ENCODE measurements at regions not wholly inside any gene's neighbourhood (a gene's known extent, or its start where the extent isn't known, plus 50 kb on each side); places are given as distances from the start of the nearest gene placed in this dataset.

DNA sequence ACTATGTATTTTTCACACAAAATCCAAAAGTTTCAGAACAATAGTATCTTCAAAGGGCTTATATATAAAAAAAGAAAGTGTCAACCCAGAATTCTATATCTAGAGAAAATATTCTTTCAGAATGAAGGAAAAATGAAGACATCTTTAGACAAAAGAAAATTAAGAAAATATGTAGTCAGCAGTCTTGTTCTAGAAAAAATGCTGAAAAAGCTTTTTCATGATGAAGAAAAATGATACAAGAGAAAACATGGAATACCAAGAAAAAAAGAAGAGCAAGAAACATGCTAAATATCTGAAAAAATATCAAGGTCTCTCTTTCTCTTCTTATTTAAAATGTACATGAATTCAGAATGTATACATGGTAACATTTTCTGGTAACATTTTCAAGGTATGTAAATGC is 816.8 kb upstream of the FAT3 start:
- no peak for DNase-seq

GRCh38 chr11:91406009-91406408 is 818.6 kb upstream of the FAT3 start:
- DNase-seq: no peak

DNA sequence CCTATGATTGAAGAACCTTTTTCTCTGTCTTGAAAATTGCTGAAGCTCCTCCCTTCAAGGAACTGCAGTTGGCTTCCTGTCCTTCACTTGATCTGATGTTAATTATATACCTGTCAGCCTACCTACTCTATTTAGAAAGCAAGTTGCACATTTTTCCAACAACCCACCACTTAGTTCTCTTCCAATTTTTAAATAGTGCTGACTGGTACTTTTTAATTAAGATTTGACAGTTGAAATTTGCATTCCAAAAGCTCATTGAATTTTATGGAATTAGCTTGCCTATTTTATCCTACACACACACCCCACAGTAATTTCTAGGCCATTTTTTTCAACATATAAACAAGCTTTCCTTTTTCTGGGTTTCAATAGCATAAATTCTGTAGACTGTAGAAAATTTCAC is 820.3 kb upstream of the FAT3 start:
- no peak for DNase-seq

DNA sequence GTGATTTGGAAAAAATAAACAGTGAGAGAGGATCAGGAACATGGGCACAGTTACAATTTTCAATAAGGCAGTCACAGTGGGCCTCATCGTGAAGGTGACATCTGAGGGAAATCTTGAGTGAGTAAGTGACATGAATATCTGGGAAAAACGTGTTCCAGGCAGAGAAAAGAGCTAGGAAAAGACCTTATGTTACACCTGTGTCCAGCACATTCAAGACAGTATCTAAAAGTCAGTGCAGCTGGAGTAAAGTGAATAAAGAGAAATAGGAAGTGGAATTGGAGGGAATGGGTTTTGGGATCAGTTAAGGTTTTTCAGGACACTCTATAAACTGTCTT is 827.5 kb upstream of the FAT3 start:
- DNase-seq: no peak

DNA sequence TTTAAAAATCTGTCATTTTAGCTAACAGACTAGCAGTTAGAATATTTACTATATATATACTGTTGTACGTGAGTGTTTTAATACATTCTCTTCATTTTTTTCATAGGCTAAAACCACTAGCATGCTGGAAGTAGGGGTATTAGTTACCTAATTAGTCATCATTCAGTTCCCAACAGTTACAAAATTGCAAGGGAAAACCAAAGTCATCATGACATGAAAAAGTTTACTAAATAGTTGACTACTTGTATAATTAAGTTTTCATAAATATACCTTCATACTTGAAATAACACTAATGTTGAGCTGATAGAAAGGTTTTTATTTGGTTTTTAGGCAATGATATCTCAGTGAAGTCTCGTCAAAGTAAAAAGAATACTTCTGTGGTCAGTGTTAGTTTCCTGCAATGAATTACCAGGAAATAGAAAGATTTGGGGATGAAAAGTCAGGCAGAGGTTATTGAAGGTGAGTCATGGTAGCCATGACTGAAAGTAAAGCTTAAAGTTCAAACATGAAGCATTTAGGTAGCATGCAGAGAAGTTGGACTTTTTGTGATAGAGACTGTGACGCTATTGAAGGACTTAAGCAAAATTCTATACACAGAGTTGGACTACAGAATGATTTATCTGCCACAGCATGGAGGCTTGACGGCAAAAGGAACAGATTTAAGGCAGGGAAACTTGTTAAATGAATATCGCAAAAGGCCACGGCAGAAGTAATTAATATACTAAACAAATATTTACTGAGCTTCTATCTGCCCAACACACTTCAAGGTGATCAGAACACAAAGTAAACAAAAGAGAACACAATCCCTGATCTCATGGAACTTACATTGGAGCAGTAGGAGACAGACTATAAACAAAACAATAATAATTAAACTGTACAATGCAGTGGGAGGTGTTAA is 828.1 kb upstream of the FAT3 start:
- DNase-seq: no peak

DNA sequence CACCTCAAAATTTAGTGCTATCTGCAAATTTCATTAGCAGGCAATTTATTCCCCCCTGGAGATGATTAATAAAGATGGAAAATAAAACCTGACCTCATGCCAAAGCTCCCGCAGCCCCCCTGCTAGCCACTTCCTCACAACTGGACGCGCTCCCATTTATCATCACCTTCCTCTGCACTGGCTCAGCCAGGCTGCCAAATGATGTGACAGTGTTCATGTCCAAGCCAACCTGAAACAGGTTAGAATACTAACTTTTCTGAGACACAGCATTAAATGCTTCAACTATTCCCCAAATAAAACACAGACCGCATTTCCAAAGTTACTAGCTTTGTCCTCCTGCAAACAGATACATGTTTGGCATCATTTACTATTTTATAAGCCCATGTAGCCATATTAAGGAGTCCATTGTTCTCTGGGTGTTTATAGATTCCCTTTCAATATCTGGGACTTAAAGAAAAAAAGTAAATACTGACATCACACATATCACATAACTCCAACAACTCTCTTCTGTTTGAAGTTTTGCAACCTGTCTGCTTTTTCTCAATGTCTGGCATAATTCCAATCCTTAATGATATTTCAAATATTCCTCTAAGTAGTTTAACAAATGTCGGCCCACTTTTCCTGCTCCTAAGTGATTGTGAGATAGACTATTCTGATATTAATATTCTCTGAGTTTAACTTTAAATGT is 829.7 kb upstream of the FAT3 start:
- DNase-seq: no peak

DNA sequence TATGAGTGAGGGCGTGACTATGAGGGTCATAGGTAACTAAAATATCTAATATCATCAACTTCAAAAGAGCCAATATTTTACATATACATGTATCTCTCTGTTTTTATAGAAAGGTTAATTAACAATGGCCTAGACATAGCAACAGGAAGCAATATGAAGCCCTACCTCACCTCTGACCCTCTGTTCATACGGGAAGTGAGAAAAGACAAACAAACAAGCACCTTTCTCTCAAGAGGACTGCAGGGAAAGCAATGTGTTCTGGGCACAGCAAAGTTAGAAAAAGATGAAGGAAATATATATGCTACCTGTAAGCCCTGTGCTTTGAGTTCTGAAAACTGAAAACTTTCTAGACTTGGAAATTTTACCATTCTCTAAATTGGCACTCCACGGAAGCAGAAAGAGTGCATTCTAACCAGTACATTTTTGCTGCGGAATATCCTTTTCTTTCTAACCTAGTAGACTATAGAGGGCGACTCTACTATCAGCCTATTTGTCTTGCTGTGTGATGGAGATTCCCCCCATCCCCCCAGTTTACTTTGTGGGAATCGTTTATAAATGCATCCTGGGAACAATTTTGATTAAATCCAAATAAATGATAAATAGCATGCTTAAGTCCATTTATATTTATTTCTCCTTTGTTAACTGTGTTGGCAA is 830.4 kb upstream of the FAT3 start:
- DNase-seq: no peak

DNA sequence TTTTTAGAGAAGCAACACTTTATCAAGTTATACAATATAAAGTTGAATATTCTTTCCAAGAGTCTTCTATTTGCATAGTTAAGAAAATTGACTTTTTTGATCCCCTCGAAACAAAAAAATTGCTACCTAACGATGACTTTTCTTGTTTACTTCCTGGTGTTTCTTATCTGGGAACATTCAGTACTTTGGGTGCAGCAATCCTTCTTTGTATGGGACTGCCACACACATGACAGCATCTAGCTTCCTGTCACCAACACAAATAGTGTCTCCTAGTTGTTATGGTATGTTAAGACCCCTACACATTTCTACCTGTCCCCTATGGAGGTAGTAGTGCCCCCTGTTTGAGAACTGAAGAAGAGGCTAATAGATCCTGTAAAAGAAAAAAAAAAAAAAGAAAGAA is 841.7 kb upstream of the FAT3 start:
- DNase-seq: no peak

DNA sequence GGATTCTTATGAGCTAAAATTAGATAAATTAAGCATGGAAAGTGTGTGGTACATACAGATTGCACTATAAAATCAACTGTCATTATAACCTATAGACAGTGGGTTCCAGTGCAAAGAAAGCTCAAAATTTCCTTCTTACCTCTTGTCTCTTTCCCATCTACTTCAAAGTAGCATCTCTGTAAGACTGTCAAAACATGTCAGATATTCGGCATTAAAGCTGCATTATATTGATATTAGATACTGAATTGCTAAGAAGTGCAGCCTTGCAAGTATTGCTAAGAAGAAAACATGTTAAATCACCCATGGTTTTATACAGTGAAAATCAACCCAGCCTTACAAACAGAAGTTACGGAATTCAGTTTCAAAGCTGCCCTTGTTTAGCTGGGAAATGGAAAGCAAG is 849.8 kb upstream of the FAT3 start:
- no peak for DNase-seq

DNA sequence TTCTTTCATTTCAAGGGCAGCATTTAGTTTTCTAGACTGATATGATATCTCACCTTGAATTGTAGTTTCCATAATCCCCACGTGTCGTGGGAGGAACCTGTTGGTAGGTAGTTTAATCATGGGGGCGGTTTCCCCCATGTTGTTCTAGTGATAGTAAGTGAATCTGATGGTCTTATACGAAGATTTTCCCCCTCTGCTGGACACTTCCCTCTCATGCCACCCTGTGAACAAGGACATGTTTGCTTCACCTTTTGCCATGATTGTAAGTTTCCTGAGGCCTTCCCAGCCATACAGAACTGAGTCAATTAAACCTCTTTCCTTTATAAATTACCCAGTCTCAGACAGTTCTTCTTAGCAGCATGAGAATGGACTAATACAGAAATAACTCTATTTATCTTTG is 851.1 kb upstream of the FAT3 start:
- DNase-seq: no peak

DNA sequence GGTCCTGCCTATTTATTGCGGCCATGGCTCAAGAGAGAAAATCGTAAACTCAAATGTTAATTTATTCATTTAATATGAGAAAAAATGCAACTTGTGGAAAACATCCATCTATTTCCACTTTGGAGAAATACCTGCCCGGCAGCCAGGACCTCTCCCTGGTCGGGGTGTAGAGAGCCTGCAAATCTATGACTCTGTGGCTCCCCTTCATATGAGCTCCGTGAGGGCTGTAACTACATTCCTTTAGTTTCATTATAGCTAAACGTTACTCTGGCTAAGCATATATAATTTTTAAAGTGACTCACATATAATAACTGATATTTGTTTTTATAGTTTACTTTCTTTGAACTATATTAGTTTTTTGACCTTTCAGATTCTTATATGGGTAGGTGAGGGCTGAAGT is 857.8 kb upstream of the FAT3 start:
- DNase-seq: no peak

GRCh38 chr11:91365986-91366585 is 858.5 kb upstream of the FAT3 start:
- no peak for DNase-seq

DNA sequence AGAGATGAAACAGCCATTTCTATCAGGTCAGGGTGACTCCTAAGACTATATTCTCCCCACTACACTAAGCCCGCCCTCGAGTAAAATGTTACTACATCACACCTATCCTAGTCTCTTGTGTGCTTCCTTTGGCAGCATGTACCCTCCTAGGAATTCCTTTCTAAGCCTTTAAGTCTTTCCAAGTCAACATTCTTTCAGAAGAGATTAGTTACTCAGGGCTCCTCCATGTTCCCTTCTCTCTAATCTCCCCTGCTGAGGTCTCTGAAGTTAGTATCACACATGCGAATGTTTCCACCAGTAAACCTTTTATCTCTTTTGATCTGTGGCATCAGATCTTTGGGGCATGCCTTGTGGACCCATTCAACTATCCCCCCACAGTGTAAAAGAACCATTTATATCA is 873.7 kb upstream of the FAT3 start:
- no peak for DNase-seq

GRCh38 chr11:91326751-91327150 is 897.9 kb upstream of the FAT3 start:
- no peak for DNase-seq

DNA sequence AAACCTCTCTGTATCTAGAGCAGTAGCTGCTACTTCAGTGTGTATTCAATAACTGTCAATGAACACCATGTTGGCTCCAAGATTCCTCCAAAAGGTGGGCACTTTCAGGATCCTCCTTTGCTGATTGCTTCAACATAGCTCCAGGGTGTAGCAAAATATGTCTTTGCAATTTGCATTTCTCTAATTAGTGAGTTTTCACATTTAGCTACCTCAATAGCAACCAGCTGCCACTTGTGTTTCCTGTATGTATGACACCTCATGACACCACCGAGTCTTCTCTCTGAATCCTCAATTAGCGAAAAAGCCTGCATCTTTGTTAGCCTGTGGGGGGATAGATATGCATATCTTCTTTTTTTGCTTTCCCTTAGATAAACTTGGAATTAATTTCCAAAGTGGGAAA is 898.3 kb upstream of the FAT3 start:
- DNase-seq: no peak

GRCh38 chr11:91314521-91314920 is 910.1 kb upstream of the FAT3 start:
- no peak for DNase-seq

GRCh38 chr11:91312541-91312940 is 912.1 kb upstream of the FAT3 start:
- DNase-seq: no peak

DNA sequence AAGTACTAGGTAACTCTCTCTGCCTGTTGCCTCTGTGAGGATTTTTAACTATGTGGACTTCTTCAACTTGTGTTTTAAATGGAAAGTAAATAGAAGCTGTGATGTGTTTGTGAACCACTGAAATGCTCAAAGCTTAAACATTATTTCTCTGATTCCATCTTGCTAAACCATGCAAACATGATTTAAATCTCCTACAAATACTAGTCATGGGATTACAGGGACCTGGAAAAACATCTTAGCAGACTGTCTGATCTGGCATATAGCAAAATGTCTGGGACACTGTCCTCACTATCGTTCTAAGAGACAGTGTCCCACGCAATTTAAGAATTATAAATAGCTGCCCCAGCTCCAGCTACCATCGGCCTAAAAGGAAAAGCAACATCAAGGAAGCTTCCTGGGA is 914.5 kb upstream of the FAT3 start:
- no peak for DNase-seq

- DNase-seq: no peak
Observed at GRCh38 chr11:91308069-91308468, 916.5 kb upstream of the FAT3 start.

DNA sequence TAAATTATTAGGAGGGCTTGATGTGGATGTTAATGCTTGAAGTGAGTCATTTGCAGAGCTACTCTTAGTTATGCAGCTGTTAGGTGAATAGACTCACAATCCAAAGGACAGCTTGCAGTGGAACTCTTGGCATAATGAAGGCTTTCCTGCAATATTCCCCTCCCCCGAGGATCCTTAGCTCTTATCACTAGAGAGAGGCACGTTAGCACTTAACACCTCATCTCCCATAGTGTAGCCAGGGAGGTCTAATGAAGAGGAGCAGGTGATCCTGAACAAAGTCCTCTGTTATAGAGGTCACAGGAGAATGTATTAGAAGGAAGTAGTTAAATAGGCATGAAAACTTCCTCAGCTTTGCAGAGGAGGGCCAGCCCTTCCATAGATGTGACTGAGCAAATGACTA is 919.2 kb upstream of the FAT3 start:
- DNase-seq: no peak

- no peak for DNase-seq
Observed at GRCh38 chr11:91303749-91304148, 920.9 kb upstream of the FAT3 start.

DNA sequence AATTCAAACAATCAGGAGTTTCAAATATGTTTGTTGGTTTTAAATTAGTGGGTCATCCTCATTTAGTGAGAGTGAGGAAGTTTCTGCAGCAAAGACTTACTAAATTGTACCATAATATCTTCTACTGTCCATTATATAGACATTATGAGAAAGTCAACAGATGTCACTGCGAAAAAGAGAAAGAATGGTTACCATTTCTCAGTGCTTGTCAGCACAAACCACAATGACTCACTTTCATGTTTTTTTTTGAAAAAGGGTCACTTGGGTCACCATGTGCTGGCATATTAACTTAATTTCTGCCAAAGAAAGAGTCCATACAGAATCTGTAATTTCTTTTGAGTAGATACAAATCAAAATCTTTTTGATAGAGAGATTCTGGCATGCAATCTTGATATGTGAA is 924.6 kb upstream of the FAT3 start:
- no peak for DNase-seq

GRCh38 chr11:91296629-91297028 is 928.0 kb upstream of the FAT3 start:
- DNase-seq: no peak

DNA sequence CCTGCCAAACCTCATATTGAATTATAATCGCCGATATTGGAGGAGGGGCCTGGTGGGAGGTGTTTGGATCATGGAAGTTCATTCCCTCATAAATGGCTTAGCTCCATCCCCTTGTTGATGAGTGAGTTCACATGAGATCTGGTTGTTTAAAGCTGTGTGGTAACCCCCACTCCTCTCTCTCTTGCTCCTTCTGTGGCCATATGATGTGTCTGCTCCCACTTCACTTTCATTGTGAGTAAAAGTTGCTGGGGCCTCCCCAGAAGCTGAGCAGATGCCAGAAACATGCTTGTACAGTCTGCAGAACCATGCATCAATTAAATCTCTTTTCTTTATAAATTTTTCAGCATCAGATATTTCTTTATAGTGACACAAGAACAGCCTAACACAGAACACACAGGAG is 929.0 kb upstream of the FAT3 start:
- DNase-seq: no peak
